Stimulated activated CD8-positive, alpha-beta memory T cell treated with anti-CD3 and anti-CD28 coated beads, Interleukin-15, amount 100 ng/mL, for 4 hours (primary cell): ENCODE measurements at regions not wholly inside any gene's neighbourhood (a gene's known extent, or its start where the extent isn't known, plus 50 kb on each side); places are given as distances from the start of the nearest gene placed in this dataset.

Experiments
- DNase-seq, 2 donors: peaks; one replicate each; pipeline ENCODE4 v3.0.0-alpha.2; 2020; ENCODE audit warnings: low read depth in 2 of 2

- DNase-seq: no peak
Measured at GRCh38 chr17:33352526-33352925, 59.4 kb upstream of the ASIC2 start.

DNA sequence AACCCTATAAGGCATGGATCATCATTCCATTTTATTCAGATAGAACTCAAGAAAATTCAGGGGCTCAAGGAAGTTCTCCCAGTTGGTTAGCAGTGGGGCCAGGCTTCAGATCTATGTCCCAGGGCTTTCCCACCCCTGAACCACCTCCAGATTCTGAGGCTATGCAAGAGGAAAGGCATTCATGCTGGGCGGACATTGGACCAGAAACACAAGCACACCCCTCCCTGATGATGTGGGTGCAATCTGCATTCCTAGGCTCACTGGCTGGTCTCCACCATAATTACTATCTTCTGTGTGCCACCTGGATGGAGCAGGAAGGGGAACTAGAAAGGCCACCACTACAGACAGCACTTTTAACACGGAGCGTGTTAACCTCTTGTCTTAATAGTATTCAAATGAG is 63.2 kb upstream of the ASIC2 start:
- DNase-seq: no peak

- no peak for DNase-seq
Measured at GRCh38 chr17:33363475-33363874, 70.4 kb upstream of the ASIC2 start.

DNA sequence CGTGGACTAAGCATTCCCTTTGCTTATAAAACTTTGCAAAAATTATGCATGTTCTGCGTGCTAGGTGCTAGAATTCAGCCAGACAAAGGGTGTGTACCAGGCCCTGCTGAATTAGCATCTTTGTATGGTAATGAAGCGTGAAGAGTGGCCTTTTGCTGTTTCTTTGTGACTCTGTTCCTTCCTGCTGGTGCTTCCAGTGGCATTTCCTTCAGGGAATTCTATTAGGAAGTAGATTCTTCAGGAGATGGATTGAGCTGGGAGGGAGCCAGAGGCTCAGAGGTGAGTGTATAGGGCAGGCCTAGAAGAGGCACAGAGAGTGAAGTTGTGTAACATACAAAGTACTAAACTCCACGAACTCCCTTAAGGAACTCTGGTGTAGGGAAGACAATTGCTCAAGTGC is 73.9 kb upstream of the ASIC2 start:
- DNase-seq: no peak

DNA sequence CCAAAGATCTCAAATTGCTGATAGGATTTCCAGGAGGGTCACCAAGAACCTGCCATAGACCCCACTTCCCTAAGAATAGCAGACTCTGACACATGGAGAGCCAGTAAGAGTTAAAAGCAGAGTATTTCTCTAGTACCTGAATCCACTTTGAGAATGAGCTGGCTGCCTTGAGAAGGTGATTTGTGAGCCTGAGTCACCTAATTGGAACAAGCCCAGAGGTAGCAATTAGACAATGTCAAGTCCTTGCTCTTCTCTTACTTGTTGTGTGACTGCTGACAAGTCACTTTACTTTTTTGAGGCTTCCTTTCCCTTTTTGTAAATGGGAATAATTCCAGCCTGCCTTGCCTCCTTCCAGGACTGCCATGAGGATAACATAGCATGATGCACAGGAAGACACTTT is 76.1 kb upstream of the ASIC2 start:
- DNase-seq: no peak

GRCh38 chr17:33369876-33370275 is 76.8 kb upstream of the ASIC2 start:
- no peak for DNase-seq

- DNase-seq: no peak
Measured at GRCh38 chr17:33370401-33370800, 77.3 kb upstream of the ASIC2 start.

DNA sequence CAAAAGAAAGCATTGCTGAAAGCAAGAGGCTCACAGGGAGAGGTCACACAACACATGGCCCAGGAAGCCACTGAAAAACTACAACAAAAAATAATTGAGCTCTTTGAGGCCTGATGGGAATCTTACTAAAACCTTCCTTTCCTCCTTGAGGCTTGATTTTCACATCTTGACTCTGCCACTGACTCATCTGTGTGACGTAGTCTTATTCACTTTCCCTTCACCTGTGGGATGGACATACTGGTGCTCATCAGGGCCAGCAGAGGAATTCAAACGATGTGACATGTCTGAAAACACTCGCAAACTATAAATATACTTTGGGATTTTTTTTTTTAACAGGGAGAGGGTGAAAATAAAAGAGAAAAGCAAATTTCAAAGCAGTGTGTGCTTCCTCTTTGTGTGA is 78.3 kb upstream of the ASIC2 start:
- no peak for DNase-seq

GRCh38 chr17:33373273-33373672 is 80.2 kb upstream of the ASIC2 start:
- no peak for DNase-seq

GRCh38 chr17:33375103-33375502 is 82.0 kb upstream of the ASIC2 start:
- DNase-seq: no peak

- no peak for DNase-seq
Measured at GRCh38 chr17:33375783-33376182, 82.7 kb upstream of the ASIC2 start.

GRCh38 chr17:33377837-33378595 is 84.9 kb upstream of the ASIC2 start:
- no peak for DNase-seq

- DNase-seq: no peak
Measured at GRCh38 chr17:33381201-33381600, 88.1 kb upstream of the ASIC2 start.

GRCh38 chr17:33383488-33384023 is 90.5 kb upstream of the ASIC2 start:
- DNase-seq: no peak

GRCh38 chr17:33385133-33385532 is 92.0 kb upstream of the ASIC2 start:
- DNase-seq: no peak

DNA sequence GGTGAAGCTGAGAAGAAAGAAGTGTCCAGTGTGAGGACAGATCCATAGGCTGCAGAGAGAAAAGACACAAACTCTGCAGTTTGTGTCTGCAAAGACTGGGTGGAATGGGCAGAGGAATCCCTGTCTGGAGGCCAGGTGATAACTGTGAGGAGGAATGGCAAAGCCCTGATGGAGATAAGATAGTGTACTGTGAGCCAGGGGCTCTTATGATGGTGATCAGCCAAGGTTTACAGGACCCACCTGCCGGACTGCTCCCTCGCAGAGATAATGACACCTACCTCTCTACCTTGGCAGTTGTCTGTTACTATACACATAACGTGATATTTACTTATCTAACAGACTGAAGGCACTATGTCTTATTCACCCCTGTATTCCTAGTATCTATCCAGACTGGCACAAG is 92.6 kb upstream of the ASIC2 start:
- no peak for DNase-seq

- no peak for DNase-seq
Measured at GRCh38 chr17:33387406-33387805, 94.3 kb upstream of the ASIC2 start.

- DNase-seq: no peak
Measured at GRCh38 chr17:33389504-33390135, 96.5 kb upstream of the ASIC2 start.

- DNase-seq: no peak
Measured at GRCh38 chr17:33390479-33391176, 97.5 kb upstream of the ASIC2 start.

- no peak for DNase-seq
Measured at GRCh38 chr17:33396818-33397217, 103.7 kb upstream of the ASIC2 start.

DNA sequence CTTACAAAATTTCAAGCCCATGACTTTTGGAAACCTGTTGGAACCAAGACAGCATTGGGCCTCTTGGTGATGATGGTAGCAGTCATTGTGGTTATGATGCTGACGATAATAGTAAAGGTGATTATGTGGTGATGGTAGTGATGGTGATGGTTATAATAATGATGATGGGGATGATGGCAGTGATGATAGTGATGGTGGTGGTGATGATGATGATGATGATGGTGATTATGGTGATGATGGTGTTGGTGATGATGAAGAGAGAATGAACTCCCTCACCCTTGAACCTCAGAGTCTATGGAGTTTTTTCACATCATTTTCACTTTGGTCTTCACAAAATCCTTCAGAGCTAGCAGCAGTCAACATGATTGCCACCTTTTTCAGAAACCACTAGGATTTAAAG is 105.3 kb upstream of the ASIC2 start:
- no peak for DNase-seq

DNA sequence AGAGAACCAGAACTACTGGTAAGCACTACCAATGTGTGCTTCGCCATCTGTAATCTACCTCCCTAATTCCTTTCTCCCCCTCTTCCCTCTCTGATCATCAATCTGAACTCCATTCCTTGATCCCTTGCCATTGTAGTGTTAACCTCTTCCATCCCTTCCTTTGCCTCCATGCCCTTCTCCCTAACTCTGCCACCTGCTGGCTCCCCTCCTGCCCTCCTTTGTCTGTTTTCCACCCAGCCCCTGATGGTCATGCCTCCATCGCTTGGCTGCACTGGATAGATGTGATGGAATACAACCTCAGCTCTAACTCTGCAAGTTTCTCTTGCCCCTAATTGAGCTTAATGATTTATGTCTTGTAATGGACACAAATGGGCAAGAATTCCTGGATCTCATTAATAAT is 108.2 kb upstream of the ASIC2 start:
- DNase-seq: no peak

DNA sequence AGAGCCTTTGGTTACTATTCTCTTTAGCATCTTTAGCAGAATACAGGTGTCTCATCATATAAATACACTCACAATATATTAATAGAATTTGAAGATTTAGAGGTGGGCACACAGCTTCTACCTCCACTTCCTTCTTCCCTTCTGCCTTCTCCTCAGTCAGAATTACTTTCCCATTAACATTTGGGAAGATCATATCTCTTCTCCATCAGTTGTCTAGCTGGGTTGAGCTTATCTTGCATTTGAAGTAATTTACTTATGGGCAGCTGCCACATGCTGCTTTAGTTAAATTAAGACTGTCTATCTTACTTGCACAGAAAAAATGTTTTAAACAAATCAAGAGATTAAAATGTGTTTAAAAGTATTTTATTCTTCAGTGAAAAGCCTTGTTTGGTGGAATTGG is 110.1 kb upstream of the ASIC2 start:
- DNase-seq: no peak
